Inflammatory macrophage (primary cell): ENCODE measurements at regions not wholly inside any gene's neighbourhood (a gene's known extent, or its start where the extent isn't known, plus 50 kb on each side); places are given as distances from the start of the nearest gene placed in this dataset.

Source experiments
- DNase-seq, 2 donors: peaks; one replicate each; pipeline ENCODE4 v3.0.0-alpha.2; 2020 to 2022

DNA sequence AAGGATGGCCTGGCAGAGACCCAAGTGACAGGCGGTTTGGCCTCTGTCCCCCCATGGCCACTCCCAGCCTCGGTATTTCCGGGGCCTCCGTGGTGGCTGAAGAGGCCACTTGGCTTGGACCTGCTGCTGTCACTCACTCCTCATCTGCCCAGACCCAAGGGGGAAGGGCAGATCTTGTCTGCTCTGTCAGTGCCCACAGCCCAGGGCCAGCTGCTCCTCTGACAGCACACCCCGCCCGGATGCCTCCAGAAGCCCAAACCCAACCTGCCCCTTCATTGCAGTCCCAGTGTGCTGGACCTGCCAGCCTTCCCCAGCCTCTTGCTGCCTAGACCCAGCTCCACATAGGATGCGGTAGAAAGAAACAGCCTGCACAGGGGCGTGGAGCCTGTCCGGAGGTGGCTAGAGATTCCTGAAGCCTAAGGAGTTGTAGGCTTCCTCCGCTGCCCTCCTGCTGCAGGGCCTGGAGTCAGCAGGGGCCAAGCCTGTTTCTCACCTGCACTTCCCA, 52.0 kb downstream of the MAGEF1 start:
- DNase-seq = no peak

GRCh38 chr3:184658223-184658928, 53.5 kb downstream of the MAGEF1 start:
- DNase-seq = peak in 1 of 2 donors; percentile 24

- no peak for DNase-seq
These were observed 54.8 kb downstream of the MAGEF1 start for GRCh38 chr3:184656829-184657681.

DNA sequence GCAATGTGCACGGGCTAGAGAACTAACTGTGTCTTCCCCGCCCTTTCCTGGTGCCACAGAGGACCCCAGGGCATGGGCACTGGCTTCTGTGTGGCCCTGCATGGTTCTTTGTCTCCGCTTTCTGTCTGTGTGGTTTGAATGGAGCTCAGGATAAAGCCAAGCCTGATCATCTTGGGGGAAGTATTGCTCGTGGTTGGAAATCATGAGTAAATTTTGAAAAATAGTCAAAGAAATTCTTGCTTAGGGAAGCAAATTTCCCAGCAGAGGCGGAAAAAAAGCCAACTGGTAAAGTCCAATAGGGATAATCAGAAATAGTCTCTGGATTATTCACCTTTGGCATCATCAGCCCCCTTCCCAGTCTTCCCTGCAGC, 55.4 kb downstream of the MAGEF1 start:
- no peak for DNase-seq

DNA sequence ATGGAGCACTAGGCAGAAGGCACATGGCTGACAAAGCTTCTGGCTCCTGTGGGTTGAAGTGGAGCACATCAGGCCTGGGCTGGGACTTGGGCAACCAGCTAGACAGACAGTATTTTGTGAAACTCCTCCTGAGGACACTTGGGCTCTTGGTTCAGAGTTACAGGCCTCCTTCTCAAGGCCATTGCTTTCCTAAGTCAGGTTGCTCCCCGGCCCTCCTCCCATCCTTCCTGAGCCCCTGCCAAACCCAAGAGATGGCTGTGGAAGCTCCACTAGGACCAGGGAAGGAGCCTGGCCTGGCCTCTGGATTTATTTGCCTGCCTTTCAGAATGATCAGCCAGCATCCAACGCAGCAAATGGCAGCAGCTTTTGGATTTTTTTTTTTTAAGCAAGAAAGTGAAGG, 56.3 kb downstream of the MAGEF1 start:
- DNase-seq = no peak

- no peak for DNase-seq
These were observed 57.5 kb downstream of the MAGEF1 start for GRCh38 chr3:184654375-184654774.

- peak in 1 of 2 donors; percentile 17 for DNase-seq
These were observed 59.4 kb downstream of the MAGEF1 start for GRCh38 chr3:184652465-184652864.

GRCh38 chr3:184651904-184652303, 60.0 kb downstream of the MAGEF1 start:
- DNase-seq = no peak

DNA sequence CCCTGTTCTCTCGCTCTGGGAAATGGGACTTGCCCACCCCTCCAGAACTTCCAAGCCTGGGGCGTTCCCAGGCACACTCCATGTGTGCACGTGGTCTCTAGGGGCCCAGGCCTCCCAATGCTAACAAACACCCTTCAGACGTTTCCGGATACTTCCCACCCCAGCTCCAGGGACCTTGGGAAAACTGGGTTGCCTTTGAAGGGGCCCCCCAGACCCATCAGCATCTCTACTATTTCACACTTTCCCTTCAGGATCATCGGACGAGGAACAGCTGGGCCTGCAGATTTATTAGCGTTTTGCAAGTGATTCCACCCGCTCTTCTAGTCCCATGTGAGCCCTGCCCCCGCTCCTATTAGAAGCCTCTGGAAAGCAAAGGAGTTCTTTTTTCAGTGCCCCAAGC, 63.2 kb downstream of the MAGEF1 start:
- DNase-seq = no peak

- no peak for DNase-seq
These were observed 64.4 kb downstream of the MAGEF1 start for GRCh38 chr3:184647405-184647936.

- DNase-seq = no peak
These were observed 66.5 kb downstream of the MAGEF1 start for GRCh38 chr3:184645336-184645735.

- no peak for DNase-seq
These were observed 68.4 kb downstream of the MAGEF1 start for GRCh38 chr3:184643442-184643841.

DNA sequence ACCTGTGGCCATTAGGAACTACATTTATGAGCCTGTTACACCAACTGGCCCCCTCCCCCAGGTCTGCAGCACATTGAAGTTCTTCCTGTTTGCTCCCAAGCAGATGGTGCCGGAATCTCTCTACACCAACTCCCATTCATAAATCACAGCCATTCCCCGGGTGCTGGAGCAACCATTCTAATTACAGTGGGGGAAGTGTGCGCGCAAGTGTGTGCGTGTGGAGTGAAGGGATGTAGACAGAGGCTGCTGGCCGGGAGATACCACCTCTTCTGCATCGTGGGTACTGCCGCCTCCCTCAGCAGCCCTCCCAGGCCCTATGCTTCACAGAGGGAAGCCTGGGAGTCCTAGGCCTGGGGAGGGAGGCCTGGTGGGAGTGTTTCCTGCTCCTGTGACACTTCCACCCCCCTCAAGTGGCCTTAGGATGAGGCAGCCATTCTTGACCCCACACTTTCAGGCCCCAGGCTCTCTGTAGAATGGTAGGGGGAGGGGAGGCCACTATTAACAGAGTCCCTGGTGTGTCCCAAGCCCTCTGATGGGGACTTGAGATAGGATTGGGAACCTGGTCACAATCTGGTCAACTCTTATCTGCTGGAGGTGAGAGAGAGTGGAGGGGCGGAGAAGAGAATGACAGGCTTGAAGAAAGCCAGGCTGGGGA, 69.1 kb downstream of the MAGEF1 start:
- DNase-seq = no peak

DNA sequence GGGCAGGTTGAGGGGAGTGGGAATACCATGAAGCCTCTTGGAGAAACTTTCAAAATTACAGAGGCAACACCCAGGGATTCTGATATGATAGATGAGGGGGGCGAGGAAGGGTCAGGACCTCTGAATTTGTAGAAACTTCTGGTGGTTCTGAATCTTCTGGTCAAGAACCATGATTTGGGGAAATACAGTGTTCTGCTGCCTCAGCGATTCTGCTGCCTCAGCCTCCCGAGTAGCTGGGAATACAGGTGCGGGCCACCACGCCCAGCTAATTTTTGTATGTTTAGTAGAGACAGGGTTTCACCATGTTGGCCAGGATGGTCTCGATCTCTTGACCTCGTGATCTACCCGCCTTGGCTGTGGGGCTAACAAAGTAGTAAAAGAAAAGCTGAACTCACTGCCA, 70.4 kb downstream of the MAGEF1 start:
- DNase-seq = no peak

GRCh38 chr3:184639351-184639750, 72.5 kb downstream of the MAGEF1 start:
- DNase-seq = no peak

GRCh38 chr3:184637705-184638104, 74.2 kb downstream of the MAGEF1 start:
- DNase-seq = peak; percentile 75 to 86

DNA sequence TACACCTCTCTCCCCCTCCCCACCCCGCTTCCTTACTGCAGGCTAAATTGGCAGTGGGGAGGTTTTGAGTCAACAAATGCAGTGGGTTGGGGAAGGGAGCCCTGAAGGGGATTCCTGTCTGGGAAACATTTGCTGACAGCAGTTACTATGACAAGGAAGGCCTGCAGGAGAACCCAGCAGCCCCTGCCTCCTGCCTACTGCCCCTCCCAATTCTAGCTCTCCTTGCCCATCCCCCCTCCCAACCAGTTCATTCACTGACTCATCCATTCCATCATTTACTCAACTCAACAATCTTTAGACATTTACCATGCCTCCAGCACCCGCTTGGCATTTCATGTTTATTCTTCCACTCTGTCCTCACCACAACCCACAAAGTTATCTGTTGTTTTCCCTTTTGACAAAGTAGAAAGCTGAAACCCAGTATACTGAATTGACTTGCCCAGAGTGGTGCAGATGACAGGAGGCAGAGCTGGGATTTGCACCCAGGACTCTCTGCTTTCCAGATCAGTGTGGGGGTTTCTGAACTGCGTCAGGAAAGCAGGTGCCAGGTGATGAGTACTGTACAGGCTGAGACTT, 75.0 kb downstream of the MAGEF1 start:
- DNase-seq = peak in 1 of 2 donors; percentile 13

DNA sequence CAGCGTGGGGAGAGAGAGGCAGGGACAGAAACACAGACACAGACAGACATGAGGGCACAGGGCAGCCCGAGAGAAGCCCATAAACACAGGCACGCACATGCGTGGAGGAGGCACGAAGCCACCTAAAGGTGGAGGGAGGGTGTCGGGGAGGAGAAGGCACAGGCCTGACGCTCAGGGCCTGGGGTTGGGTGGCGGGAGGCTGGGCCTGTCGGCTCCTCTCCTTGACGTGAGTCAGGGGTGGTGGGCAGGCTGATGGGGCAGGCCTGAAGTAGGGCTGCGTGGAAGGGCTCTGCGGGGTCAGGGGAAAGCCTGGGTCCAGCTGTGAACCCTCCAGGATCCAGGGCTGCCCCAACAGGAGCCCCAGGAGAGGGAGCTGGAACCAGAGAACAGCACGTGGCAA, 74.2 kb downstream of the EPHB3 start:
- DNase-seq = no peak

- DNase-seq = no peak
These were observed 73.5 kb downstream of the EPHB3 start for GRCh38 chr3:184635126-184635525.

DNA sequence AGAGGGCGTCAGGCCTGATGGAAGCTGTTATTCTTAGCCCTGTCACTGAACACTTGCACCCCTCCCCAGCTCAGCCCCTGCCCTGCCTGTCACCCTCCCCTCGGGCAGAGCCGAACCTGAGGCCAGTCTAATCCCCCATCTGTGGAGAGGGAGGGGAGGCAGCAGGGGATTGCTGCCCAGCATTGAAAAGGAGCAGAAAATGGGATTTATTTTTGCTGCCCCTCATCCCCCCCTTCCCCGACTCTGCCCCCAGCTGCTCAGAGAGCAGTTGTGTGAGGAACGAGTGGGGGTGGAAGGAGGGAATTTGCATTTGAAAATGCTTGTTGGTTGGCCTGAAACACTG, 71.6 kb downstream of the EPHB3 start:
- no peak for DNase-seq

DNA sequence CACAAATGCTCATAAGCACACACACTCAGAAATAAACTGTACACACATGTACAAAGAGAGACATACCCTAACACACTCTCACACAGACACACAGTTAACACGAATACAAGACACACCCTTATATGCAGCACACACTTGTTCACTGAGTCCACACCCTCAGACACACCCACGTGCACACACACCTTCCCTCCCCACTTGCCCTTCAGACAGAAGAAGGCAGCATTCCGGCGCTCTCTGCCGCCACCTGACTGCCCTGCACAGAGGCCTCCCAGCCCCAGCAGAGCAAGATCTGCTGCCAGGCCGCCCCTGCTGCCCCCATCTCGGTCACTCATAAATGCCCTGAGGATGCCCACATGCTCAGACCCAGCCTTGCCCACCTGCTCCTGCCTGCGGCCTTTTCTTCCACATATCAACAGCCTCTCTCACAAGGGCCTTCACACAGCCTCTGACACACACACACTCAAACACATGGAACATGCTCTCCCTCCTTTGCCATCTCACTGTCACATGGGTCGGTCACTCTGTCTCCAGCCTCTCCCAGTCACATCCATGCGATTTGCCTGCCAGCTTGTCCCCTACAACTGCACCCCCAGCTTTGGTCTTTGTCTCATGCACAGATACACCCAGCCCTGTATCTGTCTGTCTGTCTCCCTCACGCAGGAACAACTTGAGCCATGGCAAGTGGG, 71.1 kb downstream of the EPHB3 start:
- DNase-seq = no peak
